HEK293T (cell line): ENCODE measurements at regions not wholly inside any gene's neighbourhood (a gene's known extent, or its start where the extent isn't known, plus 50 kb on each side); places are given as distances from the start of the nearest gene placed in this dataset.

ENCODE experiments used
- ARNT ChIP-seq: fragments of 450-650 bp; IDR thresholded peaks from 2 replicates; pipeline ENCODE4 v1.6.1; 2017; ENCODE audit warnings: mild to moderate bottlenecking
- BHLHE40 ChIP-seq: fragments of 450-650 bp; IDR thresholded peaks from 2 replicates; pipeline ENCODE4 v1.6.1; 2016; ENCODE audit warnings: mild to moderate bottlenecking, moderate library complexity, borderline replicate concordance
- CTBP1 ChIP-seq: fragments of 450-650 bp; IDR thresholded peaks from 2 replicates; pipeline ENCODE4 v1.6.1; 2016; ENCODE audit warnings: borderline replicate concordance
- FOXK2 ChIP-seq: fragments of 450-650 bp; IDR thresholded peaks from 2 replicates; pipeline ENCODE4 v1.6.1; 2016; ENCODE audit warnings: mild to moderate bottlenecking
- FOXM1 ChIP-seq: fragments of 450-650 bp; IDR thresholded peaks from 2 replicates; pipeline ENCODE4 v1.6.1; 2017; ENCODE audit warnings: mild to moderate bottlenecking, borderline replicate concordance
- HDGF ChIP-seq: fragments of 450-650 bp; IDR thresholded peaks from 2 replicates; pipeline ENCODE4 v1.6.1; 2017; ENCODE audit warnings: antibody characterized with exemption, borderline replicate concordance
- L3MBTL2 ChIP-seq: fragments of 450-650 bp; conservative IDR thresholded peaks from 2 replicates; pipeline ENCODE4 v1.6.1; 2016; ENCODE audit warnings: mild to moderate bottlenecking
- NFRKB ChIP-seq: fragments of 450-650 bp; IDR thresholded peaks from 2 replicates; pipeline ENCODE4 v1.6.1; 2016; ENCODE audit warnings: mild to moderate bottlenecking, moderate library complexity
- SP1 ChIP-seq: fragments of 450-650 bp; IDR thresholded peaks from 2 replicates; pipeline ENCODE4 v1.6.1; 2017
- SUZ12 ChIP-seq: fragments of 450-650 bp; IDR thresholded peaks from 2 replicates; pipeline ENCODE4 v1.6.1; 2016; ENCODE audit warnings: mild to moderate bottlenecking

DNA sequence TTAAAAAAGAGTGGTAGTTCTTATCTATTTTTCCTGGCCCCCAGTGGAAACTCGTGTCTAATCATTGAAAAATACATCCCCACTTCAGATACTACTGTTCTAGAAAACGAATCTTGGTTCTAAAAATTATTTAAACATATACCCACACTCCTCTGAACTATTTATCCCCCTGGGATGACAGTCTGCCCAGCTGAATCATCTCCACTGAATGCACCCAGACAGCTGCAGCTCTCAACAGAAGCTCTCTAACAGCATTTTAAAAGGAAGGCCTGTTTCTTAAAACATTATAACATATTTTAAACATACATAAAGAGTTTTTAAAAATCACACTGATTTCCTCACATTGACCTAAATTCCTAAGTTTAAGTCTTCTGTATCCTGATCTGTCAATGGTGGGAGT is 544.6 kb upstream of the PHF14 start:
- no peak for TF ChIP-seq ARNT
- TF ChIP-seq BHLHE40: no peak
- no peak for TF ChIP-seq SP1
- TF ChIP-seq SUZ12: no peak
- no peak for TF ChIP-seq NFRKB
- no peak for TF ChIP-seq FOXK2
- TF ChIP-seq FOXM1: no peak
- no peak for TF ChIP-seq CTBP1
- no peak for TF ChIP-seq L3MBTL2
- TF ChIP-seq HDGF: no peak
